ENCODE measurements at regions not wholly inside any gene's neighbourhood (a gene's known extent, or its start where the extent isn't known, plus 50 kb on each side); places are given as distances from the start of the nearest gene placed in this dataset.
A peak's percentile ranks its signal among the peaks of the same experiment; 100 is the strongest.

DNA sequence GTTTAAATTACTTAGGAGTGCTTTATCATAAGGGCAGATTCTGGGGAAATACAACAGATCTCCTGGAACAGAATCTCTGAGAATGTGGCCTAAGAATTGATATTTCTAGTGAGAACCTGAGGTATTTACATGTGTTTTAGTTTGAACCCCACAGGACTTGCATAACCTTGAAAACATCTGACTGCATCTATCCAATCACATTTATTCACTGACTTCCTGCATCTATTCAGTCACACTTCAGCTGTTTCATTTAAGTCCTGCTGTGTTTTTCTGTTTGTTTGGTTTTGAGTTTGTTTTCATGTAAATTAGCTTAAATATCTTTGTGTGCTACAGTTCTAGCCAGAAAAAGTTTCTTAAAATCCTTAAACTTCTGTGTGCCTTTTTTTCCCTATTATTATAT lies 1260.7 kb downstream of the PLA2G4A start:
- no peaks in the 10 kb centered on the region for H3F3A ChIP-seq (replicated peaks; ENCODE audit: low read depth)
- no peaks in the 10 kb centered on the region for H3K36me3 ChIP-seq (ENCODE audit: insufficient read depth)
- no peaks in the 10 kb centered on the region for H3K27me3 Mint-ChIP-seq (ENCODE audit: insufficient read depth, low read depth, poor library complexity)
- H3K9me3 Mint-ChIP-seq: peaks cover 13% of the 10 kb centered on the region; the same call in 2 of the 3 replicates
- H3K36me3 Mint-ChIP-seq (ENCODE audit: low read depth): peaks cover 7% of the 10 kb centered on the region; the same call in 1 of the 3 replicates
- H3K4me2 ChIP-seq: peak overlapping the region; percentile 15; the same call in 1 of the 2 replicates
- DNase-seq (ENCODE audit: low spot score) (peak; percentile 64), ATAC-seq (peak; percentile 73)
- no peak overlapping the region for H2AFZ ChIP-seq
- peaks cover 25% of the 10 kb centered on the region for H3K4me1 Mint-ChIP-seq
- H3K27ac ChIP-seq (ENCODE audit: low read depth): peak overlapping the region; percentile 12; the same call in 1 of the 2 replicates
- no peak overlapping the region for H3K4me3 ChIP-seq
- TF ChIP-seq, protein P1, sequence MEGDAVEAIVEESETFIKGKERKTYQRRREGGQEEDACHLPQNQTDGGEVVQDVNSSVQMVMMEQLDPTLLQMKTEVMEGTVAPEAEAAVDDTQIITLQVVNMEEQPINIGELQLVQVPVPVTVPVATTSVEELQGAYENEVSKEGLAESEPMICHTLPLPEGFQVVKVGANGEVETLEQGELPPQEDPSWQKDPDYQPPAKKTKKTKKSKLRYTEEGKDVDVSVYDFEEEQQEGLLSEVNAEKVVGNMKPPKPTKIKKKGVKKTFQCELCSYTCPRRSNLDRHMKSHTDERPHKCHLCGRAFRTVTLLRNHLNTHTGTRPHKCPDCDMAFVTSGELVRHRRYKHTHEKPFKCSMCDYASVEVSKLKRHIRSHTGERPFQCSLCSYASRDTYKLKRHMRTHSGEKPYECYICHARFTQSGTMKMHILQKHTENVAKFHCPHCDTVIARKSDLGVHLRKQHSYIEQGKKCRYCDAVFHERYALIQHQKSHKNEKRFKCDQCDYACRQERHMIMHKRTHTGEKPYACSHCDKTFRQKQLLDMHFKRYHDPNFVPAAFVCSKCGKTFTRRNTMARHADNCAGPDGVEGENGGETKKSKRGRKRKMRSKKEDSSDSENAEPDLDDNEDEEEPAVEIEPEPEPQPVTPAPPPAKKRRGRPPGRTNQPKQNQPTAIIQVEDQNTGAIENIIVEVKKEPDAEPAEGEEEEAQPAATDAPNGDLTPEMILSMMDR (conservative IDR thresholded peaks at IDR 0.05; ENCODE audit: low read depth in 2 of 2): no peak
- TF ChIP-seq POLR2AphosphoS5 (IDR thresholded peaks at IDR 0.05; ENCODE audit: low read depth): no peak
- no peak for TF ChIP-seq CREB1 (CRISPR knock-in tag; IDR thresholded peaks at IDR 0.05; ENCODE audit: low read depth)
- no peak for TF ChIP-seq STAT1 (IDR thresholded peaks at IDR 0.05; ENCODE audit: unreplicated experiment)
- peak; percentile 70; the same call in 1 of the 2 replicates for TF ChIP-seq NANOG (IDR thresholded peaks at IDR 0.05; ENCODE audit: borderline replicate concordance)
- peaks cover 34% of the 10 kb centered on the region for H3K4me1 ChIP-seq (ENCODE audit: insufficient read depth)
- H3K4me3 Mint-ChIP-seq: no peak overlapping the region
- H3K27me3 ChIP-seq (ENCODE audit: insufficient read depth): no peaks in the 10 kb centered on the region
- H3K9me2 ChIP-seq (ENCODE audit: insufficient read depth): no peaks in the 10 kb centered on the region; the same call in 1 of the 2 replicates
- no peak overlapping the region for H3K27ac Mint-ChIP-seq
- no peaks in the 10 kb centered on the region for H4K20me1 ChIP-seq (replicated peaks; ENCODE audit: insufficient read depth)
- H3K79me2 ChIP-seq (replicated peaks; ENCODE audit: insufficient read depth): no peaks in the 10 kb centered on the region

DNA sequence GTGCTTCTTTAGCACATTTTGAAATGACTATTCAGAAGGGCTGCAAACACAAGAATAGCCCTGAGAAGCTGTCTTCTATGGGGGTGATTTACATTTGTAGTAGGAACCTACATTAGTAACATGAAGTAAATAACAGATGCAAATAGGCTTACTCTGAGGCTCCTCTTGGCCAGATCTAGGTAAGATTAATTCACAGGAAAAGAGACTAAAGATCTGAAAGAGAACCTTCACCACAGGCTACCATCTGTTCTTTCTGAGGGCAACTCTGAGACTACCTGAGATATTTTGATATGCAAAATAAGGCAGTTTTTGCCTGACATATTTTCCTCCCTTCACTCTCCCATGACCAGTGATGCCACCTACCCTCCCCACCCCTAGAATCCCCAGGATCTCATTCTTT lies 1267.8 kb downstream of the PLA2G4A start:
- H3K4me1 Mint-ChIP-seq: peaks cover 11% of the 10 kb centered on the region
- Histone ChIP-seq H3K4me3 (no peak overlapping the region), H3K9me2 (ENCODE audit: insufficient read depth) (peaks cover 6% of the 10 kb centered on the region; the same call in 1 of the 2 replicates), H3K79me2 (replicated peaks; ENCODE audit: insufficient read depth) (no peaks in the 10 kb centered on the region), H3F3A (replicated peaks; ENCODE audit: low read depth) (no peaks in the 10 kb centered on the region), H3K4me2 (no peak overlapping the region), H3K4me1 (ENCODE audit: insufficient read depth) (peaks cover 14% of the 10 kb centered on the region), H3K27ac (ENCODE audit: low read depth) (no peak overlapping the region), H2AFZ (no peak overlapping the region), H3K36me3 (ENCODE audit: insufficient read depth) (no peaks in the 10 kb centered on the region), H3K27me3 (ENCODE audit: insufficient read depth) (no peaks in the 10 kb centered on the region), H4K20me1 (replicated peaks; ENCODE audit: insufficient read depth) (no peaks in the 10 kb centered on the region)
- no peak for ATAC-seq
- peaks cover 19% of the 10 kb centered on the region for H3K9me3 Mint-ChIP-seq
- no peak for DNase-seq (ENCODE audit: low spot score)
- H3K4me3 Mint-ChIP-seq: no peak overlapping the region
- peaks cover 16% of the 10 kb centered on the region for H3K36me3 Mint-ChIP-seq (ENCODE audit: low read depth)
- H3K27ac Mint-ChIP-seq: no peak overlapping the region
- H3K27me3 Mint-ChIP-seq (ENCODE audit: insufficient read depth, low read depth, poor library complexity): peaks cover 2% of the 10 kb centered on the region
- TF ChIP-seq CREB1 (CRISPR knock-in tag; IDR thresholded peaks at IDR 0.05; ENCODE audit: low read depth) (no peak), NANOG (IDR thresholded peaks at IDR 0.05; ENCODE audit: borderline replicate concordance) (no peak), EZH2phosphoT487 (IDR thresholded peaks at IDR 0.05; ENCODE audit: unreplicated experiment) (no peak), STAT1 (IDR thresholded peaks at IDR 0.05; ENCODE audit: unreplicated experiment) (no peak), POLR2AphosphoS5 (IDR thresholded peaks at IDR 0.05; ENCODE audit: low read depth) (no peak), EZH2 (IDR thresholded peaks at IDR 0.05; ENCODE audit: low read depth, unreplicated experiment) (no peak)
- TF ChIP-seq, protein P2, sequence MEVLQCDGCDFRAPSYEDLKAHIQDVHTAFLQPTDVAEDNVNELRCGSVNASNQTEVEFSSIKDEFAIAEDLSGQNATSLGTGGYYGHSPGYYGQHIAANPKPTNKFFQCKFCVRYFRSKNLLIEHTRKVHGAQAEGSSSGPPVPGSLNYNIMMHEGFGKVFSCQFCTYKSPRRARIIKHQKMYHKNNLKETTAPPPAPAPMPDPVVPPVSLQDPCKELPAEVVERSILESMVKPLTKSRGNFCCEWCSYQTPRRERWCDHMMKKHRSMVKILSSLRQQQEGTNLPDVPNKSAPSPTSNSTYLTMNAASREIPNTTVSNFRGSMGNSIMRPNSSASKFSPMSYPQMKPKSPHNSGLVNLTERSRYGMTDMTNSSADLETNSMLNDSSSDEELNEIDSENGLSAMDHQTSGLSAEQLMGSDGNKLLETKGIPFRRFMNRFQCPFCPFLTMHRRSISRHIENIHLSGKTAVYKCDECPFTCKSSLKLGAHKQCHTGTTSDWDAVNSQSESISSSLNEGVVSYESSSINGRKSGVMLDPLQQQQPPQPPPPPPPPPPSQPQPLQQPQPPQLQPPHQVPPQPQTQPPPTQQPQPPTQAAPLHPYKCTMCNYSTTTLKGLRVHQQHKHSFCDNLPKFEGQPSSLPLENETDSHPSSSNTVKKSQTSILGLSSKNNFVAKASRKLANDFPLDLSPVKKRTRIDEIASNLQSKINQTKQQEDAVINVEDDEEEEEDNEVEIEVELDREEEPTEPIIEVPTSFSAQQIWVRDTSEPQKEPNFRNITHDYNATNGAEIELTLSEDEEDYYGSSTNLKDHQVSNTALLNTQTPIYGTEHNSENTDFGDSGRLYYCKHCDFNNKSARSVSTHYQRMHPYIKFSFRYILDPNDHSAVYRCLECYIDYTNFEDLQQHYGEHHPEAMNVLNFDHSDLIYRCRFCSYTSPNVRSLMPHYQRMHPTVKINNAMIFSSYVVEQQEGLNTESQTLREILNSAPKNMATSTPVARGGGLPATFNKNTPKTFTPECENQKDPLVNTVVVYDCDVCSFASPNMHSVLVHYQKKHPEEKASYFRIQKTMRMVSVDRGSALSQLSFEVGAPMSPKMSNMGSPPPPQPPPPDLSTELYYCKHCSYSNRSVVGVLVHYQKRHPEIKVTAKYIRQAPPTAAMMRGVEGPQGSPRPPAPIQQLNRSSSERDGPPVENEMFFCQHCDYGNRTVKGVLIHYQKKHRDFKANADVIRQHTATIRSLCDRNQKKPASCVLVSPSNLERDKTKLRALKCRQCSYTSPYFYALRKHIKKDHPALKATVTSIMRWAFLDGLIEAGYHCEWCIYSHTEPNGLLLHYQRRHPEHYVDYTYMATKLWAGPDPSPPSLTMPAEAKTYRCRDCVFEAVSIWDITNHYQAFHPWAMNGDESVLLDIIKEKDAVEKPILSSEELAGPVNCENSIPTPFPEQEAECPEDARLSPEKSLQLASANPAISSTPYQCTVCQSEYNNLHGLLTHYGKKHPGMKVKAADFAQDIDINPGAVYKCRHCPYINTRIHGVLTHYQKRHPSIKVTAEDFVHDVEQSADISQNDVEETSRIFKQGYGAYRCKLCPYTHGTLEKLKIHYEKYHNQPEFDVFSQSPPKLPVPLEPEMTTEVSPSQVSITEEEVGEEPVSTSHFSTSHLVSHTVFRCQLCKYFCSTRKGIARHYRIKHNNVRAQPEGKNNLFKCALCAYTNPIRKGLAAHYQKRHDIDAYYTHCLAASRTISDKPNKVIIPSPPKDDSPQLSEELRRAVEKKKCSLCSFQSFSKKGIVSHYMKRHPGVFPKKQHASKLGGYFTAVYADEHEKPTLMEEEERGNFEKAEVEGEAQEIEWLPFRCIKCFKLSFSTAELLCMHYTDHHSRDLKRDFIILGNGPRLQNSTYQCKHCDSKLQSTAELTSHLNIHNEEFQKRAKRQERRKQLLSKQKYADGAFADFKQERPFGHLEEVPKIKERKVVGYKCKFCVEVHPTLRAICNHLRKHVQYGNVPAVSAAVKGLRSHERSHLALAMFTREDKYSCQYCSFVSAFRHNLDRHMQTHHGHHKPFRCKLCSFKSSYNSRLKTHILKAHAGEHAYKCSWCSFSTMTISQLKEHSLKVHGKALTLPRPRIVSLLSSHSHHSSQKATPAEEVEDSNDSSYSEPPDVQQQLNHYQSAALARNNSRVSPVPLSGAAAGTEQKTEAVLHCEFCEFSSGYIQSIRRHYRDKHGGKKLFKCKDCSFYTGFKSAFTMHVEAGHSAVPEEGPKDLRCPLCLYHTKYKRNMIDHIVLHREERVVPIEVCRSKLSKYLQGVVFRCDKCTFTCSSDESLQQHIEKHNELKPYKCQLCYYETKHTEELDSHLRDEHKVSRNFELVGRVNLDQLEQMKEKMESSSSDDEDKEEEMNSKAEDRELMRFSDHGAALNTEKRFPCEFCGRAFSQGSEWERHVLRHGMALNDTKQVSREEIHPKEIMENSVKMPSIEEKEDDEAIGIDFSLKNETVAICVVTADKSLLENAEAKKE (CRISPR knock-in tag; IDR thresholded peaks at IDR 0.05): no peak
- TF ChIP-seq, protein P3, sequence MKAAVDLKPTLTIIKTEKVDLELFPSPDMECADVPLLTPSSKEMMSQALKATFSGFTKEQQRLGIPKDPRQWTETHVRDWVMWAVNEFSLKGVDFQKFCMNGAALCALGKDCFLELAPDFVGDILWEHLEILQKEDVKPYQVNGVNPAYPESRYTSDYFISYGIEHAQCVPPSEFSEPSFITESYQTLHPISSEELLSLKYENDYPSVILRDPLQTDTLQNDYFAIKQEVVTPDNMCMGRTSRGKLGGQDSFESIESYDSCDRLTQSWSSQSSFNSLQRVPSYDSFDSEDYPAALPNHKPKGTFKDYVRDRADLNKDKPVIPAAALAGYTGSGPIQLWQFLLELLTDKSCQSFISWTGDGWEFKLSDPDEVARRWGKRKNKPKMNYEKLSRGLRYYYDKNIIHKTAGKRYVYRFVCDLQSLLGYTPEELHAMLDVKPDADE (IDR thresholded peaks at IDR 0.05): no peak

All from GM23338 (cell line).